ENCODE measurements at regions not wholly inside any gene's neighbourhood (a gene's known extent, or its start where the extent isn't known, plus 50 kb on each side); places are given as distances from the start of the nearest gene placed in this dataset.
A peak's percentile ranks its signal among the peaks of the same experiment; 100 is the strongest.

DNA sequence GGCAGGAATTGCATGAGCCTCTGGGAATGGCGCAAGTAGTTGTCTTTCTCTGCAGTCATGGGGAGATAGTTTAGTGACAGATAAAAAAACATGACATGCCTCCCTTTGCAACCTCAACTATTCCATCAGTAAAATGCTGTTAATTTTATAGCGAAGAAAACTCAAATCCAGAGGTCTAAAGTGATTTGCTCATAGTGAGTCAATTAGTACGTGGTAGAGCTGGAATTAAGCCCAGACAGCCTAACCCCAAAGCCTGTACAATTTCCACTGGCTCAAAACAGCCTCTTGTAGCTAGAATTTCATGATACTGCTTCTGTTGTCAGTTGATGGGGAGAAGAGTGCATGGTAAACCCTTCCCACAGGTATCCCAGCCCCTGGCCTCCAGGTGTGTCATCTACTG lies 81.3 kb upstream of the TRPC5 start:
- H3K36me3 ChIP-seq (replicated peaks; ENCODE audit: low read depth, low read length), result no peaks in the 10 kb centered on the region
- no peaks in the 10 kb centered on the region for H4K20me1 ChIP-seq (ENCODE audit: insufficient read depth, low read length)
- H3K27me3 ChIP-seq (ENCODE audit: low read depth, low read length), result no peaks in the 10 kb centered on the region
- H3K9ac ChIP-seq (ENCODE audit: low read length), result no peak overlapping the region
- no peaks in the 10 kb centered on the region for H3K79me2 ChIP-seq (ENCODE audit: low read length)
- H3K27ac ChIP-seq (ENCODE audit: low read length), result no peak overlapping the region
- H3K9me3 ChIP-seq (ENCODE audit: insufficient read depth, low read length), result no peaks in the 10 kb centered on the region
- no peak for TF ChIP-seq EZH2phosphoT487 (IDR thresholded peaks at IDR 0.05; ENCODE audit: low read depth)
- TF ChIP-seq, protein P1, sequence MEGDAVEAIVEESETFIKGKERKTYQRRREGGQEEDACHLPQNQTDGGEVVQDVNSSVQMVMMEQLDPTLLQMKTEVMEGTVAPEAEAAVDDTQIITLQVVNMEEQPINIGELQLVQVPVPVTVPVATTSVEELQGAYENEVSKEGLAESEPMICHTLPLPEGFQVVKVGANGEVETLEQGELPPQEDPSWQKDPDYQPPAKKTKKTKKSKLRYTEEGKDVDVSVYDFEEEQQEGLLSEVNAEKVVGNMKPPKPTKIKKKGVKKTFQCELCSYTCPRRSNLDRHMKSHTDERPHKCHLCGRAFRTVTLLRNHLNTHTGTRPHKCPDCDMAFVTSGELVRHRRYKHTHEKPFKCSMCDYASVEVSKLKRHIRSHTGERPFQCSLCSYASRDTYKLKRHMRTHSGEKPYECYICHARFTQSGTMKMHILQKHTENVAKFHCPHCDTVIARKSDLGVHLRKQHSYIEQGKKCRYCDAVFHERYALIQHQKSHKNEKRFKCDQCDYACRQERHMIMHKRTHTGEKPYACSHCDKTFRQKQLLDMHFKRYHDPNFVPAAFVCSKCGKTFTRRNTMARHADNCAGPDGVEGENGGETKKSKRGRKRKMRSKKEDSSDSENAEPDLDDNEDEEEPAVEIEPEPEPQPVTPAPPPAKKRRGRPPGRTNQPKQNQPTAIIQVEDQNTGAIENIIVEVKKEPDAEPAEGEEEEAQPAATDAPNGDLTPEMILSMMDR (IDR thresholded peaks at IDR 0.05; ENCODE audit: low read depth, low read length), result no peak
- H2AFZ ChIP-seq (ENCODE audit: low read depth, low read length), result no peak overlapping the region
- H3K4me2 ChIP-seq (ENCODE audit: low read length), result peak overlapping the region; percentile 0; the same call in 1 of the 2 replicates
- no peak overlapping the region for H3K4me3 ChIP-seq (ENCODE audit: low read length)
- H3K4me1 ChIP-seq (ENCODE audit: low read length), result peaks cover 17% of the 10 kb centered on the region

DNA sequence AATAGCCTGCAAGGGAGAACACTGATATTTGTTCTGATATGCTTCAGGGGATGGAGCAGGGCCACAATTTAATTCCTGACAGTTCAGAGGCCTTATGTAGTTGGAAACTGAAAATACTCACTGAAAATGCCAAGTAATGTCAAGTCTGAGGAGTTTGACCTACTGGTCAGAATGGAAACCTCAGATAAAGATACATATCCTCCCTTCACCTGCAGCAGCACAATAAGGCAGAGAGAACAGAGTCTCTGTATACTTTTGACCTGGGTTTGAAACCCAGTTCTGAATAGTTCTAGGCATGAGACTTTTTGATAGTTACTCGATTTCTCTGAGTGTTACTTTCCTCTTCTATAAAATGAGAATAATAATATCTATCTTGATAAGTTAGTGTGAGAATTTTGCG lies 65.8 kb upstream of the TRPC5 start:
- Histone ChIP-seq H4K20me1 (ENCODE audit: insufficient read depth, low read length) (no peaks in the 10 kb centered on the region), H3K27ac (ENCODE audit: low read length) (no peak overlapping the region), H3K4me3 (ENCODE audit: low read length) (no peak overlapping the region), H2AFZ (ENCODE audit: low read depth, low read length) (no peak overlapping the region), H3K4me1 (ENCODE audit: low read length) (peaks cover 23% of the 10 kb centered on the region), H3K9ac (ENCODE audit: low read length) (no peak overlapping the region), H3K36me3 (replicated peaks; ENCODE audit: low read depth, low read length) (no peaks in the 10 kb centered on the region), H3K79me2 (ENCODE audit: low read length) (no peaks in the 10 kb centered on the region), H3K9me3 (ENCODE audit: insufficient read depth, low read length) (no peaks in the 10 kb centered on the region), H3K27me3 (ENCODE audit: low read depth, low read length) (no peaks in the 10 kb centered on the region), H3K4me2 (ENCODE audit: low read length) (no peak overlapping the region)
- TF ChIP-seq, protein P1 (IDR thresholded peaks at IDR 0.05; ENCODE audit: low read depth, low read length), result no peak
- TF ChIP-seq EZH2phosphoT487 (IDR thresholded peaks at IDR 0.05; ENCODE audit: low read depth), result no peak

DNA sequence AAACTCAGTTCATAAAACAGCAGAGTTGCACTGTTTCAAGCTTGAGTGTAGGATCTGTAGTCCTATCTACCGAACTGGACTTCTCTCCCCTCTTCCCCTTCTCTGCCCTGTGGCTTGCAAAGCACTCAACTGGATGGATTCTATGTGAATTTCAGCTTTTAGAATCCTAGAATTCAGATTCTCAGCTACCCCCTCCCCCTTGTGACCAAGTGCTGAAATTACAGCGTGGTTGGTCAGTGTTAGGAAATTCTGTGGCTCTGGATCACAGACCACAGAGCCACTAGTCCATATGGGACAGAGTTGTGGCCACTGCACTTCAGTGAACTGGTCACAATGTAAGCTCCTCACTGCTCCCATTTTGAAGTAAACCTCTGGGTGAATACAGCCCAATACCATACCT lies 64.6 kb upstream of the TRPC5 start:
- H2AFZ ChIP-seq (ENCODE audit: low read depth, low read length), result no peak overlapping the region
- no peak overlapping the region for H3K9ac ChIP-seq (ENCODE audit: low read length)
- H3K27me3 ChIP-seq (ENCODE audit: low read depth, low read length), result no peaks in the 10 kb centered on the region
- H3K4me2 ChIP-seq (ENCODE audit: low read length), result no peak overlapping the region
- peaks cover 23% of the 10 kb centered on the region for H3K4me1 ChIP-seq (ENCODE audit: low read length)
- H4K20me1 ChIP-seq (ENCODE audit: insufficient read depth, low read length), result no peaks in the 10 kb centered on the region
- no peaks in the 10 kb centered on the region for H3K9me3 ChIP-seq (ENCODE audit: insufficient read depth, low read length)
- H3K27ac ChIP-seq (ENCODE audit: low read length), result no peak overlapping the region
- H3K36me3 ChIP-seq (replicated peaks; ENCODE audit: low read depth, low read length), result no peaks in the 10 kb centered on the region
- H3K4me3 ChIP-seq (ENCODE audit: low read length), result no peak overlapping the region
- TF ChIP-seq EZH2phosphoT487 (IDR thresholded peaks at IDR 0.05; ENCODE audit: low read depth), result no peak
- TF ChIP-seq, protein P1 (IDR thresholded peaks at IDR 0.05; ENCODE audit: low read depth, low read length), result peak; percentile 66
- no peaks in the 10 kb centered on the region for H3K79me2 ChIP-seq (ENCODE audit: low read length)

DNA sequence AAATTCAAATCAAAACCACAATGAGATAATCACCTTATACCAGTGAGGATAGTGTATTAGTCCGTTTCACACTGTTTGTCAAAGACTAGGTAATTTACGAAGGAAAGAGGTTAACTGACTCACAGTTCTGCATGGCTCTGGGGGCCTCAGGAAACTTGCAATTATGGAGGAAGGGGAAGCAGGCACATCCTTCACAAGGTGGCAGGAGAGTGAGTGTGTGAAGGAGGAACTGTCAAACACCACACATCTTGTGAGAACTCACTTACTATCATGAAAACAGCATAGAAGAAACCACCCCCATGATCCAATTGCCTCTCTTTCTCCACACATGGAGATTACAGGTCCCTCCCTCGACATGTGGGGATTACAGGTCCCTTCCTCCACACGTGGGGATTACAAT lies 54.7 kb upstream of the TRPC5 start:
- no peaks in the 10 kb centered on the region for H4K20me1 ChIP-seq (ENCODE audit: insufficient read depth, low read length)
- no peaks in the 10 kb centered on the region for H3K79me2 ChIP-seq (ENCODE audit: low read length)
- H2AFZ ChIP-seq (ENCODE audit: low read depth, low read length), result no peak overlapping the region
- H3K4me3 ChIP-seq (ENCODE audit: low read length), result no peak overlapping the region
- no peaks in the 10 kb centered on the region for H3K36me3 ChIP-seq (replicated peaks; ENCODE audit: low read depth, low read length)
- no peak overlapping the region for H3K4me2 ChIP-seq (ENCODE audit: low read length)
- H3K9me3 ChIP-seq (ENCODE audit: insufficient read depth, low read length), result no peaks in the 10 kb centered on the region
- no peak overlapping the region for H3K9ac ChIP-seq (ENCODE audit: low read length)
- no peaks in the 10 kb centered on the region for H3K4me1 ChIP-seq (ENCODE audit: low read length)
- no peak overlapping the region for H3K27ac ChIP-seq (ENCODE audit: low read length)
- H3K27me3 ChIP-seq (ENCODE audit: low read depth, low read length), result no peaks in the 10 kb centered on the region
- TF ChIP-seq, protein P1 (IDR thresholded peaks at IDR 0.05; ENCODE audit: low read depth, low read length), result no peak
- TF ChIP-seq EZH2phosphoT487 (IDR thresholded peaks at IDR 0.05; ENCODE audit: low read depth), result no peak
